Gastrocnemius medialis (tissue), 4 donors: ENCODE measurements at regions not wholly inside any gene's neighbourhood (a gene's known extent, or its start where the extent isn't known, plus 50 kb on each side); places are given as distances from the start of the nearest gene placed in this dataset.

Source experiments
- CTCF ChIP-seq, 5 experiments: fragments of 450-650 bp in 3 of 5; fragments of 200-600 bp in 2 of 5; sonication (generic) in 2 of 5; IDR thresholded peaks in 4 of 5; conservative IDR thresholded peaks in 1 of 5; 1 replicate in 4 of 5; 2 replicates in 1 of 5; pipeline ENCODE4 v1.5.1; 2016 to 2019; ENCODE audit warnings: antibody characterized with exemption in 5 of 5, mild to moderate bottlenecking in 3 of 5, moderate library complexity in 3 of 5
- POLR2A ChIP-seq, 2 donors: fragments of 450-650 bp; IDR thresholded peaks; one replicate each; pipeline ENCODE4 v1.6.1; 2017; ENCODE audit warnings: antibody characterized with exemption in 2 of 2, mild to moderate bottlenecking in 2 of 2, moderate library complexity in 2 of 2

- TF ChIP-seq POLR2A (IDR thresholded peaks at IDR 0.05) (no peak), CTCF (IDR thresholded peaks at IDR 0.05 in 4 of 5, conservative IDR thresholded peaks at IDR 0.05 in 1 of 5) (no peak)
Measured at GRCh38 chr10:63064706-63065105, 68.4 kb upstream of the NRBF2 start.
